HUDEP-2 (cell line): ENCODE measurements at regions not wholly inside any gene's neighbourhood (a gene's known extent, or its start where the extent isn't known, plus 50 kb on each side); places are given as distances from the start of the nearest gene placed in this dataset.

Experiments used
- DNase-seq, 76 experiments: peaks; one replicate each; lab custom pipeline; 2025; ENCODE audit not compliant: unreplicated experiment in 76 of 76; lab: John Stamatoyannopoulos, UW

GRCh38 chr2:118622913-118623312, 224.5 kb downstream of the EN1 start:
- DNase-seq = no peak

- DNase-seq = no peak
Observed at GRCh38 chr2:118622108-118622507, 225.3 kb downstream of the EN1 start.

GRCh38 chr2:118618279-118618678, 229.2 kb downstream of the EN1 start:
- no peak for DNase-seq

GRCh38 chr2:118616432-118616831, 231.0 kb downstream of the EN1 start:
- no peak for DNase-seq

GRCh38 chr2:118614841-118615271, 232.6 kb downstream of the EN1 start:
- DNase-seq = no peak

GRCh38 chr2:118613737-118614136, 233.7 kb downstream of the EN1 start:
- DNase-seq = no peak

GRCh38 chr2:118611691-118612090, 235.8 kb downstream of the EN1 start:
- DNase-seq = no peak

- DNase-seq = no peak
Observed at GRCh38 chr2:118609138-118609537, 238.3 kb downstream of the EN1 start.

- no peak for DNase-seq
Observed at GRCh38 chr2:118607641-118608040, 239.8 kb downstream of the EN1 start.

GRCh38 chr2:118604811-118605210, 242.6 kb downstream of the EN1 start:
- peak in 1 of 76 experiments; percentile 0 for DNase-seq

GRCh38 chr2:118604371-118604770, 243.1 kb downstream of the EN1 start:
- DNase-seq = no peak

- DNase-seq = no peak
Observed at GRCh38 chr2:118599141-118599540, 248.3 kb downstream of the EN1 start.

GRCh38 chr2:118596620-118597019, 250.8 kb downstream of the EN1 start:
- DNase-seq = no peak

- DNase-seq = no peak
Observed at GRCh38 chr2:118593257-118593656, 254.2 kb downstream of the EN1 start.

- no peak for DNase-seq
Observed at GRCh38 chr2:118591223-118591622, 256.2 kb downstream of the EN1 start.

GRCh38 chr2:118589721-118590120, 257.7 kb downstream of the EN1 start:
- DNase-seq = no peak

GRCh38 chr2:118588850-118589249, 258.6 kb downstream of the EN1 start:
- DNase-seq = no peak

GRCh38 chr2:118586312-118586711, 261.1 kb downstream of the EN1 start:
- DNase-seq = no peak

- no peak for DNase-seq
Observed at GRCh38 chr2:118584877-118585276, 262.6 kb downstream of the EN1 start.

- no peak for DNase-seq
Observed at GRCh38 chr2:118584062-118584749, 263.2 kb downstream of the EN1 start.

GRCh38 chr2:118582058-118582457, 265.4 kb downstream of the EN1 start:
- no peak for DNase-seq

GRCh38 chr2:118580651-118581050, 266.8 kb downstream of the EN1 start:
- DNase-seq = no peak

- no peak for DNase-seq
Observed at GRCh38 chr2:118580107-118580506, 267.3 kb downstream of the EN1 start.
